ENCODE measurements at regions not wholly inside any gene's neighbourhood (a gene's known extent, or its start where the extent isn't known, plus 50 kb on each side); places are given as distances from the start of the nearest gene placed in this dataset.
"Not testable (repeated sequence)": the region's sequence is repeated elsewhere in the genome, so short reads cannot be mapped to it uniquely, and the experiment has no call there.

DNA sequence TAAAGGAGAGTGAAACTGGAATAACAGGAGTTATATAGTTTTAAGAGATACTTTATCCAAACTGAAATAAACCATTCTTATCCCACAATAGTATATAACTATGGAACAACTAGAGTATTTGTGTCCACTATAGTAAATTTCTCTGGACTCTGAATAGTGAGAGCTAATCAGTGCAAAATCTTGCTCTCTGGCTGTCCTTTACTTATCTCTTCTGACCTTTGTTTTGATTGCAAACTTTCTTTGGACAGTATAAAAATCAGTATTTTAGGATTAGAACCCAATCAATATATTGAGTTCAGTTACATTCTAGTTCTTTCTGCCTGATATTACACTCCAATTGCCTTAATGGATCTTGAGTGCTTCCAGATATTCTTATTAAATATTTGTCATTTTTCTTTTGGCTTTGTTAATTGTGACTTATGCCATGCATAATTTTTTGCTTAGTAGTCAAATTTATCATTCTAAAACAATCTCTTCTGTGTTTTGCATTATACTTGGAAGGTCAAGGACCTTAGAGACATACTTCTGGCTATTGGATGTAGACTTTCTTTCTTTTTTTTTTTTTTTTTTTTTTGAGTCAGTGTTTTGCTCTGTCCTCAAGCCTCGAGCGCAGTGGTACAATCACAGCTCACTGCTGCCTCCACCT is 89.9 kb upstream of the AMN1 start:
- no peak for DNase-seq

GRCh38 chr12:31817120-31817519 is 88.3 kb upstream of the AMN1 start:
- DNase-seq: no peak

GRCh38 chr12:31815096-31815495 is 86.3 kb upstream of the AMN1 start:
- no peak for DNase-seq

GRCh38 chr12:31813305-31813704 is 84.5 kb upstream of the AMN1 start:
- DNase-seq: no peak

DNA sequence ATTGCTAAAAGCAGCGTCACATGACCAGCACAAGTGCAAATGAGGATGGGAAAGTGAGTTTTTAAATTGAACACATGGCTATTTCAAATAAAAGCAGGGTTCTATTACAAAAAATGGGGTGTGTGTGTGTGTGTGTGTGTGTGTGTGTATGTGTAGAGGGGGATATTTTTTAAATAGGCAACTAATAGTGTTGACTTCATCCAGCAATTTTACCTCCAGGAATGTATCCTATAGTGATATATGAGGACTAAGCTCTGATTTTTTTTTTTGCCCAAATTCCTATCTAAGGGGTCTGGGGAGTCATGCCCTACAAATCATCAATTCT is 78.9 kb upstream of the AMN1 start:
- no peak for DNase-seq

DNA sequence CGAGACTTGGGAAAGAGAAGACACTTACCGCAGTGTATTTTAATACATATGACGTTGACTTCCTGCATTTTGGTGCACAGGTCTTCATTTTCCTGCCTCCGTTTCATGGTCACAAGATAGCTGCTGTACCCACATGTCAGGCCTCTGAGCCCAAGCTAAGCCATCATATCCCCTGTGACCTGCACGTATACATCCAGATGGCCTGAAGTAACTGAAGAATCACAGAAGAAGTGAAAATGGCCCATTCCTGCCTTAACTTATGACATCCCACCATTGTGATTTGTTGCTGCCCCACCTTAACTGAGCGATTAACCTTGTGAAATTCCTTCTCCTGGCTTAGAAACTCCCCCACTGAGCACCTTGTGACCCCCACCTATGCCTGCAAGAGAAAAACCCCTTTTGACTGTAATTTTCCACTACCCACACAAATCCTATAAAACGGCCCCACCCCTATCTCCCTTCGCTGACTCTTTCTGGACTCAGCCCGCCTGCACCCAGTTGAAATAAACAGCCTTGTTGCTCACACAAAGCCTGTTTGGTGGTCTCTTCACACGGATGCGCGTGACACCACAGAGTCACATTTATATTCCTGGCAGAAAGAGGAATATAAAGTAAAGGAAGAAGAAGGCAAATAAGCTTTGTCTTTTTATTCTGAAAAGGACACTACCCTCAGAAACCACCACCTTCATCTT is 78.4 kb upstream of the AMN1 start:
- DNase-seq: not testable (repeated sequence)

DNA sequence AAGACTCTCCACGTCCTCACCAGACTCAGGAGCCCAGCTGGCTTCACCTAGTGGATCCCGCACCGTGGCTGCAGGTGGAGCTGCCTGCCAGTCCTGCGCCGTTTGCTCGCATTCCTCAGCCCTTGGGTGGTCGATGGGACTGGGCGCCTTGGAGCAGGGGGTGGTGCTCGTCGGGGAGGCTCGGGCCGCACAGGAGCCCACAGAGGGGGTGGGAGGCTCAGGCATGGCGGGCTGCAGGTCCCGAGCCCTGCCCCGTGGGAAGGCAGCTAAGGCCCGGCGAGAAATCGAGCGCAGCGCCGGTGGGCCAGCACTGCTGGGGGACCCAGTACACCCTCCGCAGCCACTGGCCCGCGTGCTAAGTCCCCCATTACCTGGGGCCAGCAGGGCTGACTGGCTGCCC is 76.9 kb upstream of the AMN1 start:
- not testable (repeated sequence) for DNase-seq

DNA sequence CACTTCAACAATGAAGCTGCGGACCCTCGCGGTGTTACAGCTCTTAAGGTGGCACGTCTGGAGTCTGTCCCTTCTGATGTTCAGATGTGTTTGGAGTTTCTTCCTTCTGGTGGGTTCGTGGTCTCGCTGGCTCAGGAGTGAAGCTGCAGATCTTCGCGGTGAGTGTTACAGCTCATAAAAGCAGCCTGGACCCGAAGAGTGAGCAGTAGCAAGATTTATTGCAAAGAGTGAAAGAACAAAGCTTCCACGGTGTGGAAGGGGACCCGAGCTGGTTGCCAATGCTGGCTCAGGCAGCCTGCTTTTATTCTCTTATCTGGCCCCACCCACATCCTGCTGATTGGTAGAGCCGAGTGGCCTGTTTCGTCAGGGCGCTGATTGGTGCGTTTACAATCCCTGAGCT is 75.9 kb upstream of the AMN1 start:
- DNase-seq: not testable (repeated sequence)

DNA sequence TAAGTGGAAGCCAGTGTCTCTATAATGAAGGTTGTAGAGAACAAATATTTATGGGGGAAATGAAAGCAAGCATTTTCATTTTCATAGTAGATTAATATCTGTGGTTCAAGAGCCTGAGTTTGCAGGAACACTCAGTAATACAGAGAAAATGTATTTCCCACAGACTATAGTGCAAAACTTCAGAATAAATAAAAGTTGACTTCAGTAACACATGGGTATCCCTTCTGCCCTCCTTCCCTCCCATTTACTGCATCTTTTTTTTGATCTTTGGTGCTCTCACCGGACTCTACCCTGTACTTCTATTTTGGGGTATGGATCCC is 75.3 kb upstream of the AMN1 start:
- no peak for DNase-seq

- no peak for DNase-seq
These were observed 74.7 kb upstream of the AMN1 start for GRCh38 chr12:31803306-31804184.

- DNase-seq: no peak
These were observed 73.1 kb upstream of the AMN1 start for GRCh38 chr12:31801872-31802271.

DNA sequence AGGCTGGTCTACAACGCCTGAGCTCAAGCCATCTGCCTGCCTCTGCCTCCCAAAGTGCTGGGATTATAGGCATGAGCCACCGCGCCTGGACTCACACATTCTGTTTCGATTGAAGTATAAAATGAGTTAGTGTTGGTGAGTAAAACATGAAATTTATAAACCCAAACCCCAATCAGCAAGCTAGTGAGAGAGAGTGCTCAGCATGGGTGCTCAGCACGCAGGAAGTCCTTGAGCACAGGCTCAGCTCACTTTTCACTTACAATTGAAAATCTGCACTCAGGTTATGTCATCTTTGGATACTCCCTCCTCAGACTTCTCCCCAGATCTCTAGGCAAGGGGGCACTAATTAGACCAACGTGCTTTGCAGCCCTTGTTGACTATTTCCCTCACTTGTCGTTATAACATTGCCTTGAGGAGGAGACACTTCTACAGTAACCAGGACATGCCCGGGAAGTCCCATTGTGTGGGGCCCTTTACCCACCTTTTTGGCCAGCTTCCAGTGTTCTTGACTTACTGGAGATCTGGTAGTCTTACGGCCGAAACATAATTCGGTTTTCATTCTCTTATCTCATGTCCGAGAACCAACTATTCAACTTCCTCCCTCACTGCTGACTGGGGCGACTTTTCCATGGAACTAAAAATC is 68.5 kb upstream of the AMN1 start:
- DNase-seq: no peak

DNA sequence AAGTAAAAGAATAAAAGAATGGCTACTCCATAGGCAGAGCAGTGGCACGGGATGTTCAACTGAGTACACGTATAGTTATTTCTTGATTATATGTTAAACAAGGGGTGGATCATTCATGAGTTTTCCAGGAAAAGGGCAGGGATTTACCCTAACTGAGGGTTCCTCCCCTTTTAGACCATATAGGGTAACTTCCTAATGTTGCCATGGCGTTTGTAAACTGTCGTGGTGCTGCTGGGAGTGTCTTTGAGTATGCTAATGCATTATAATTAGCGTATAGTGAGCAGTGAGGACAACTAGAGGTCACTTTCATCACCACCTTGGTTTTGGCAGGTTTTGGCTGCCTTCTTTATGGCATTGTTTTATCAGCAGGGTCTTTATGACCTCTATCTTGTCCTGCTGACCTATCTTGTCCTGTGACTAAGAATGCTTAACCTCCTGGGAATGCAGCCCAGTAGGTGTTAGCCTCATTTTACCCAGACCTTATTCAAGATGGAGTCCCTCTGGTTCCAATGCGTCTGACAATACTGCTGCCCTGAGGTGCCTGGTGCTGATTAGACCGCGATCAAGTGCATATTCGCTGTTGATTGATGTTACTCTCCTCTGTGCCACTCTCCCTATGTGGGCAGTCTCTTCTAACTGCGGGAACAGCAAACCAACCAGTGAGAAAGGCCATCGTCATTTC is 67.6 kb upstream of the AMN1 start:
- DNase-seq: no peak

GRCh38 chr12:31794745-31795144 is 65.9 kb upstream of the AMN1 start:
- no peak for DNase-seq

- not testable (repeated sequence) for DNase-seq
These were observed 62.4 kb upstream of the AMN1 start for GRCh38 chr12:31791265-31791664.

DNA sequence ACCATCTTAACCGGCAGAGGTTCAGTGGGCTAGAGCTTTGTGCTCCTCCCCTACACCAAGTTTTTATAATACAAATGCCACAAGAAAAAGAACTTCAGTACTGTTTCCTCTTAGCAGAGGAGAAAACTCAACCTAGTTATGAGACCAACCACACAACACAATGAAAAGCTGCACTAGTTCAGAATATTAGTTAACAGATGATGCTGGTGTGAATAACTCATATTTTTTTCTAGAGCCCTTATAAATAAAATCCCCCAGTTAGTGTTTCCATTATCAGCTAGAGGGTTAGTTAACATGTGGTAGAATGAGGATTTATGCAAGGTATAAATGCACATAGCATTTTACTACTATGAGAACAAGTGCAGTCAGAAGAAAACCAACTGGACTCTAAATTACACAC is 61.9 kb upstream of the AMN1 start:
- DNase-seq: no peak

DNA sequence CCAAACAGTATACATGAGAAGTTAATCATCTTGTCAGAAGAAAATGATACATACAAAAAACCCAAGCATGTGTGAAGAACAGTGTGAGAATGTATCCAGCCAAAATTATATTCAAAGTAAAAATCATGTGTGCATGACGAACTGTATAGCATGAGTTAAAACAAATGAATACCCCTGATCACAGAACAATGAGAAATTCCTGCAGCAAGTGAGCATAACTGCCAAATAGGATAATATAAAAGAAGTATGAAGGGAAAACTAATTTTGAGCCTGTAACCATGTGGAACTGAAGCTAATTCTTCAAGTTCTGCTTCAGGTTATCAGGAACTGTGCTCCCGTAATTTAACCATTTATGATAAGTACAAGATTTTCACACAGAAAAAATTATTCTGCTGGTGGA is 56.5 kb upstream of the AMN1 start:
- DNase-seq: no peak

GRCh38 chr12:31783996-31784645 is 55.3 kb upstream of the AMN1 start:
- DNase-seq: no peak

- no peak for DNase-seq
These were observed 54.7 kb upstream of the AMN1 start for GRCh38 chr12:31783556-31783955.

GRCh38 chr12:31781894-31782540 is 53.2 kb upstream of the AMN1 start:
- no peak for DNase-seq

GRCh38 chr12:31780096-31780495 is 51.3 kb upstream of the AMN1 start:
- DNase-seq: no peak

DNA sequence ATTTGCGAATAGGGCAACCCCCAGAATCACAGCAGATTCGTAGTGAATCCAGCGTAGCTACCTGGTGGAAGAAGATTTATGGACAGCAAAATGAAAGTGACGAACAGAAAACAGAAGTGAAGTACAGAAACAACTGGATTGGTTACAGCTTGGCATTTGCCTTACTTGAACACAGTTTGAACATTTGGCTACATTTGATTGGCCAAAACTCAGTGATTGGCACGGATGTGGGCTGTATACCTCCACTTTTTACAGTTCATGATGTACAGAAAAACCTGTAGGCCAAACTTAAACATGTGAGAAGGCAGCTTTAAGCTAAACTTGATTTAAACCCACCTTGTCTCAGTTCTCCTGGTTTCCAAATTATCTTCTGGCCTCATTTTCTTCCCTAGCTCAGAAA is 49.9 kb upstream of the AMN1 start:
- no peak for DNase-seq

All from NCI-H1092 (cell line).